Colonic mucosa (tissue), 4 donors: ENCODE measurements at regions not wholly inside any gene's neighbourhood (a gene's known extent, or its start where the extent isn't known, plus 50 kb on each side); places are given as distances from the start of the nearest gene placed in this dataset.

ENCODE experiments used
- DNase-seq: peaks from one replicate; pipeline ENCODE4 v3.0.0-alpha.2; 2020
- H3K27ac ChIP-seq: fragments of 200-600 bp; one replicate; pipeline ENCODE4 v1.8.0; 2021
- H3K27me3 ChIP-seq: fragments of 200-600 bp; one replicate; pipeline ENCODE4 v1.8.0; 2021
- H3K36me3 ChIP-seq: fragments of 200-600 bp; one replicate; pipeline ENCODE4 v1.8.0; 2021
- H3K4me1 ChIP-seq: fragments of 200-600 bp; one replicate; pipeline ENCODE4 v1.8.0; 2021; ENCODE audit warnings: mild to moderate bottlenecking
- H3K4me3 ChIP-seq: fragments of 200-600 bp; one replicate; pipeline ENCODE4 v1.8.0; 2021
- H3K9ac ChIP-seq, 2 donors: one replicate each; pipeline ENCODE4 v1.7.0; 2013; ENCODE audit warnings: control low read depth in 2 of 2, low read depth in 2 of 2, low read length in 2 of 2
- H3K9me3 ChIP-seq: fragments of 200-600 bp; one replicate; pipeline ENCODE4 v1.8.0; 2021
- CTCF ChIP-seq: fragments of 200-600 bp; IDR thresholded peaks from one replicate; pipeline ENCODE4 v1.8.0; 2022; ENCODE audit warnings: antibody characterized with exemption, mild to moderate bottlenecking
- intact Hi-C: fragments of 100-400 bp; cut with DNase I; formaldehyde crosslinking; loops from one replicate; pipeline ENCODE4 v1.14.1; 2022
- donor health status: healthy.
- donor health status: DM: no; HTN: no; CAD: no.
- donor health status: DM: no; HTN: no; CAD: no.

GRCh38 chr13:89113744-89114143, 1442.6 kb downstream of the SLITRK5 start:
- no peaks in the 10 kb centered on the region for H3K36me3 ChIP-seq
- no peaks in the 10 kb centered on the region for H3K4me1 ChIP-seq
- H3K4me3 ChIP-seq = no peak overlapping the region
- no peak for DNase-seq
- H3K9me3 ChIP-seq = no peaks in the 10 kb centered on the region
- no peaks in the 10 kb centered on the region for H3K27me3 ChIP-seq
- TF ChIP-seq CTCF = no peak
- no peak overlapping the region for H3K27ac ChIP-seq
- H3K9ac ChIP-seq = no peak overlapping the region
- intact Hi-C loops = no loop called here

DNA sequence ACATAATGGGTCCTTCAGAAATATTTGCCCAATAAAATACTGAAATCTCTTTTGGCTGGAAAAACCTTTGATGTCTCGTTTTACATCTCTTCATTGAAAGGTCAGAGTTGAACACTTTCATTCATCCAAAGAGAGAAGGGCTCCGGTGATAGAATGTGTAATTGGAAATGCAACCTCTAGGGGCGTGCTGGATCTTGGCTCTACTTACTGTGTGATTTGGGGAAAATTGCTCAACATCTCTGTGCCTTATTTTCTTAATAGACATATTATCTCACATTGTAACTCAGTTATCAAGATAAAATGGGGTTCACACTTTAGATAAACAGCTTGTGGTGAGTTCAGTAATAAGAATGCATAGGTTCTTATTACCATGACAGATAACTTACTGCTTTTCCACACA, 1444.1 kb downstream of the SLITRK5 start:
- H3K9ac ChIP-seq = no peak overlapping the region

GRCh38 chr13:89136678-89137077, 1465.5 kb downstream of the SLITRK5 start:
- H3K4me1 ChIP-seq = no peaks in the 10 kb centered on the region
- no peaks in the 10 kb centered on the region for H3K36me3 ChIP-seq
- no peaks in the 10 kb centered on the region for H3K9me3 ChIP-seq
- H3K4me3 ChIP-seq = no peak overlapping the region
- TF ChIP-seq CTCF = no peak
- no peak overlapping the region for H3K27ac ChIP-seq
- no peak overlapping the region for H3K9ac ChIP-seq
- no peaks in the 10 kb centered on the region for H3K27me3 ChIP-seq
- no peak for DNase-seq
- intact Hi-C loops = no loop called here

More for the DNA sequence above, 1444.1 kb downstream of the SLITRK5 start:
- intact Hi-C loops = no loop called here
- DNase-seq = no peak
- H3K36me3 ChIP-seq = no peaks in the 10 kb centered on the region
- no peak overlapping the region for H3K4me3 ChIP-seq
- no peaks in the 10 kb centered on the region for H3K9me3 ChIP-seq
- no peak overlapping the region for H3K27ac ChIP-seq
- TF ChIP-seq CTCF = no peak
- H3K27me3 ChIP-seq = no peaks in the 10 kb centered on the region
- no peaks in the 10 kb centered on the region for H3K4me1 ChIP-seq

DNA sequence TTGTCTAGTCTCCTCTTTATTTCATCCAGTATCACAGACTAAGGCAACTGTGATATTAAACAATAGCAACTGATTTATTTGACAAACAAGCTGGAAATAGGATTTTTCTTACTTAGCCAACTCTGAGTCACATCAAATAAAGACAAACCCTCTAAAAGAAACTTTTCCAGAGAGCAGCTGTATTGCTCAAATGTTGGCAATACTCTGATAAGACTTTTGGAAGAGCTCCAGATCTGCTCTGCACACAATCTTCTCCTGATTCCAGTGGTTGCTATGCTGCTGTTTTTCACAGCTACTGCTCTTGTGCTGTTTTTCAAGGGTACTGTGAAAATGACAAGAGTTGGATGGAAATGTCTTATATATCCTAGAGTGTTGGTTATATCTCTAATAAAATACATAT, 1479.2 kb downstream of the SLITRK5 start:
- Histone ChIP-seq H3K27ac (no peak overlapping the region), H3K9me3 (no peaks in the 10 kb centered on the region), H3K36me3 (no peaks in the 10 kb centered on the region), H3K4me3 (no peak overlapping the region), H3K27me3 (no peaks in the 10 kb centered on the region), H3K4me1 (no peaks in the 10 kb centered on the region), H3K9ac (no peak overlapping the region)
- no peak for TF ChIP-seq CTCF
- DNase-seq = no peak
- intact Hi-C loops = no loop called here

DNA sequence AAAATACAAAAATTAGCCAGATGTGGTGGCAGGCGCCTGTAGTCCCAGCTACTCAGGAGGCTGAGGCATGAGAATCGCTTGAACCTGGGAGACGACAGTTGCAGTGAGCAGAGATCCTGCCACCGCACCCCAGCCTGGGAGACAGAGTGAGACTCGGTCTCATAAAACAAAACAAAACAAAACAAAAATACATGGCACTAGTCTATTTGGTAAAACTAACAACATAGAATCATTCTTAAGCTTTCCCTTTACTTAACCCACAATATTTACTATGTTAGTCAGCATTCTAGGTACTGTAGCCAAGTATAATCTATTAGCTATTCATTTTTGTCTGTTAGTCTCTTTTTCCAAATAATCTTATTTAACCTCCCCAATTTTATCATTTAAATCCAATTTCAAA, 1482.8 kb downstream of the SLITRK5 start:
- no peaks in the 10 kb centered on the region for H3K27me3 ChIP-seq
- no peak overlapping the region for H3K9ac ChIP-seq
- intact Hi-C loops = no loop called here
- H3K9me3 ChIP-seq = no peaks in the 10 kb centered on the region
- no peak overlapping the region for H3K27ac ChIP-seq
- H3K4me3 ChIP-seq = no peak overlapping the region
- no peaks in the 10 kb centered on the region for H3K36me3 ChIP-seq
- no peak for TF ChIP-seq CTCF
- DNase-seq = no peak
- H3K4me1 ChIP-seq = no peaks in the 10 kb centered on the region

GRCh38 chr13:89163096-89163495, 1491.9 kb downstream of the SLITRK5 start:
- no peak overlapping the region for H3K27ac ChIP-seq
- TF ChIP-seq CTCF = no peak
- H3K4me3 ChIP-seq = no peak overlapping the region
- no peak overlapping the region for H3K9ac ChIP-seq
- intact Hi-C loops = no loop called here
- no peak for DNase-seq
- no peaks in the 10 kb centered on the region for H3K36me3 ChIP-seq
- H3K27me3 ChIP-seq = no peaks in the 10 kb centered on the region
- H3K4me1 ChIP-seq = no peaks in the 10 kb centered on the region
- no peaks in the 10 kb centered on the region for H3K9me3 ChIP-seq
